ENCODE measurements at regions not wholly inside any gene's neighbourhood (a gene's known extent, or its start where the extent isn't known, plus 50 kb on each side); places are given as distances from the start of the nearest gene placed in this dataset.
"Not testable (repeated sequence)": the region's sequence is repeated elsewhere in the genome, so short reads cannot be mapped to it uniquely, and the experiment has no call there.

DNA sequence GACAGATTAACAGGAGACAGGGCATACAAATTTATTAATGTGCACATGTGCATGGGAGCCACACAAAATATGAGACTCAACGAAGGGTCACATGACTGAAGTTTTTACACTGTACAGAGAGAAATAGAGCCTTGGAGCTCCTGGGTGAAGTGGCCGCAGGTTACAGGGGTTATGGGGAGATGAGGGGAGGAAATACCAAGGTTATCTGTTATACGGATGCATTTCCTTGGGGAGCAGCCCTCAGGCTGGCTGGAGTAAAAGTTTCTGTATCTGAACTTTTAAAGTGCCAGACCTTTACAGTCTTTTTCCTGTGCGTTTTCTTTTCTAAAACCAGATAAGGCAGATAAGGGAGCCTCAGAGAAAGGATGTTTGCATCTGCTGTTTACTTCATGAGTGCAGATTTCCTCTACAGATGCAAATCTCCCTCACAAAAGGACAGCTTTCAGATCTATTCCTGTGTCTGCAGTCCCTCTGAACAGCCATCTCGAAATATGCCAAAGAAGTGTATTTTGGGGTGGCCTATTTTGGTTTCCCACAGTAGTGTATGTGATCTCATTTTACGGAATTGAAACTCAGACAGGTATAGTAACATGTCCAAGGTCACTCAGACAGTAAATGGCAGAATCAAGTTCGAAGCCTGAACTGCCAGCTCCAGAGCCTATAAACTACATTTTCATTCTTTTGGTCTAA lies 139.3 kb upstream of the FBXL17 start:
- Mint-ChIP-seq H3K36me3 (ENCODE audit: insufficient read depth) (no peaks in the 10 kb centered on the region), H3K9me3 (peaks cover under 1% of the 10 kb centered on the region), H3K4me3 (no peak overlapping the region), H3K27me3 (ENCODE audit: low read depth) (peaks cover 10% of the 10 kb centered on the region), H3K4me1 (ENCODE audit: low read depth) (no peaks in the 10 kb centered on the region)
- ATAC-seq (no peak), DNase-seq (no peak)

DNA sequence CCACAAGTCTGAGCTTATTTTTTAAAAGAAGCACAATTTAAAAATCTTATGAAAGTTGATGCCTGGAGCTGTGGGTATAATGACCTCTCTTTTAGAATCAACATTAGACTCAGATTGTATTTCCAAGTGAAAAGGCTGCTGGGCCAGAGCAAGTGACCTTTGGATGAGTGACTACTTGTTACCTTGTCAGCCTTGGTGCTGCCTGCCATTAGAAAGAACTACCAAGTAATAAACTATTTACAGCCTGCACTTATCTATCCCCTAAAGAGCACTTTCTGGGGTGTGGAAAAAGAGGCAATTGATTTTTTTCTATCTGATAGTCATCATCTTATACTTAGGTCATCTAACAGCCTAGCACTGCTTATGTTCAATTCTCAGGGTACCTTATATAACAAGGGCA lies 134.9 kb upstream of the FBXL17 start:
- DNase-seq (no peak), ATAC-seq (no peak)
- Mint-ChIP-seq H3K9me3 (no peaks in the 10 kb centered on the region), H3K27me3 (ENCODE audit: low read depth) (peaks cover 13% of the 10 kb centered on the region), H3K36me3 (ENCODE audit: insufficient read depth) (no peaks in the 10 kb centered on the region), H3K4me3 (no peak overlapping the region), H3K4me1 (ENCODE audit: low read depth) (no peaks in the 10 kb centered on the region)

DNA sequence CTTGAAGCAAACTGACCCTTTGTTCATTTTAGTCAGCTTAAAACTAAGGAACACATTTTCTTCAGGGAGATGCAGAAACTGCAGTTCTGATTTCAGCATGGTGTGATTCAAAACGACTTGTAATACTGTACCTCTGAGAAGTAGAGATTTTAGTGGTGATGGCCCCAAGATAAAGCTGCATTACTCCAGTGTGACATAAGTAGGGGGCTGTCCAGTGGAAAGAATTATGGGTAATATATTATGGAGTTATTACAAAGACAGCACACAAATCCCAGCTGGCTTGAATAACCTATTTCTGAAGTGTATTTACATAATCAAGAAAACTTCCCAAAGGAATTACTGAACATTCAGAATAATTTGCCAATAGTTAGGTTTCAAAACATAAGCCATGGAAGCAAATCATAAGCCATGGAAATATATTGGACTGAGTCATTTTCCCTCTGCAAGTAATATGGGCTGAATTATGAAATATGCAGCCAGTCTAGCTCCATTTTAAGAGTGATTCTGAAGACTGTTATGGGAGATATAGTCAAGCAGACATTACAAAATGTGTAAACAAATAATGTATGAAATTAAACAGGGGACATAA lies 133.7 kb upstream of the FBXL17 start:
- no peaks in the 10 kb centered on the region for H3K36me3 Mint-ChIP-seq (ENCODE audit: insufficient read depth)
- ATAC-seq: no peak
- DNase-seq: no peak
- H3K4me1 Mint-ChIP-seq (ENCODE audit: low read depth): no peaks in the 10 kb centered on the region
- H3K9me3 Mint-ChIP-seq: no peaks in the 10 kb centered on the region
- H3K27me3 Mint-ChIP-seq (ENCODE audit: low read depth): peaks cover 16% of the 10 kb centered on the region
- H3K4me3 Mint-ChIP-seq: no peak overlapping the region

DNA sequence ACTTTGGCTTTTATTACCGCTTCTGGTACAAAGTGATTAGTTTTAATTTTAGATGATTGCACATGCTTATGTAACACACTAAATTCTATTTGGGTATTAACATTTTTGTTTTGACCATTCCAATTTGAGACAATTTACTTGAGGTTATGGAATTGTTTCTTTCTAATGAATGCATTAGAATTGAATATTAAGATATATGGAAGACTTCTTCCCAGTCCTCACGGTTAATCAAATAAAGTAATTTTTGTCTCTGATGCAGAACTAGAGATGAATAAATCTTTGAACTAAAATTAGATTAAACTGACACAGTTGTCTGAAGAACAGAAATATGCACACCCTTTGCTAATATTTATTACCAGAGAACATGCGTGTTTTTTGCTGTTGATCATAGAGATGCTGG lies 127.1 kb upstream of the FBXL17 start:
- H3K36me3 Mint-ChIP-seq (ENCODE audit: insufficient read depth): no peaks in the 10 kb centered on the region
- DNase-seq (no peak), ATAC-seq (no peak)
- no peak overlapping the region for H3K4me3 Mint-ChIP-seq
- no peaks in the 10 kb centered on the region for H3K4me1 Mint-ChIP-seq (ENCODE audit: low read depth)
- H3K27me3 Mint-ChIP-seq (ENCODE audit: low read depth): peaks cover 13% of the 10 kb centered on the region
- H3K9me3 Mint-ChIP-seq: no peaks in the 10 kb centered on the region

DNA sequence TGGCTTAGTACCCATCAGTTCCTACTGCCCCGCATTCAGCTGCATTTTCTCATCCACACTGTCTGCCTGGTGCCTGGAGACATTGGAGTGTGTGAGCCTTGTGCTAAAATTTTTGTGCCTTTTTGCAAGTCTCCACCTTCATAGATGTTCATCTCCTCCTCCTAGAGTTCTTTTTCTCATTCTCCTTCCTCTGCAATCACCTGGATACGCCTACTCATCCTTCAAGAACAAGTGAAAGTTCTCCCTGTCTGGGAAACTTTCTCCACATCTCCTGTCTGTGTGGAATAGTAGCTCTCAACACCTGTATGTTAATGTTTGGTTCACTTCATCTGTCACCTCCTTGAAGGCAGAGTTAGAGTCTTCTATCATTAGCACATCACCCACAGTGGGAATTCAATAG lies 125.7 kb upstream of the FBXL17 start:
- no peak for ATAC-seq
- Mint-ChIP-seq H3K36me3 (ENCODE audit: insufficient read depth) (no peaks in the 10 kb centered on the region), H3K4me3 (no peak overlapping the region), H3K4me1 (ENCODE audit: low read depth) (no peaks in the 10 kb centered on the region), H3K27me3 (ENCODE audit: low read depth) (peaks cover 13% of the 10 kb centered on the region), H3K9me3 (no peaks in the 10 kb centered on the region)
- no peak for DNase-seq

DNA sequence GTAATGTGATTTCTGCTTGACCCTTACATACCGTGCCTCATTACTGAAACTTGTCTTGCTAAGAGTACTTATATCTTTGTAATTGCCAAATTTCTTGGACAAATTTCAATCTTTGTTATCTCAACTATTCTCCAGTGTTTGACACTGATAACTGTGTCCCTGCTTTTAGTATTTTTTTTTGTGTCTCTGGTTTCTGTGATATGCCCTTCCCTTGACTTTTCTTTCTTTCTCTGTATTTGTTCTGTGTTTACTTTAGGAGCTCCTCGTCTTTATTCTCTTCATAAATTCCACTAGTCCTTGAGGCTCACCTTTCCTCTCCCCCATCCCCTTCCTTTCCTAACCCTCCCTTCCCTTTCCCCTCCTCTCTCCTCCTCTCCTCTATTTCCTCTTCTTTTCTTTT lies 123.7 kb upstream of the FBXL17 start:
- peaks cover 10% of the 10 kb centered on the region for H3K27me3 Mint-ChIP-seq (ENCODE audit: low read depth)
- H3K4me1 Mint-ChIP-seq (ENCODE audit: low read depth): no peaks in the 10 kb centered on the region
- ATAC-seq (no peak), DNase-seq (no peak)
- peaks cover 7% of the 10 kb centered on the region for H3K9me3 Mint-ChIP-seq
- H3K36me3 Mint-ChIP-seq (ENCODE audit: insufficient read depth): no peaks in the 10 kb centered on the region
- no peak overlapping the region for H3K4me3 Mint-ChIP-seq

DNA sequence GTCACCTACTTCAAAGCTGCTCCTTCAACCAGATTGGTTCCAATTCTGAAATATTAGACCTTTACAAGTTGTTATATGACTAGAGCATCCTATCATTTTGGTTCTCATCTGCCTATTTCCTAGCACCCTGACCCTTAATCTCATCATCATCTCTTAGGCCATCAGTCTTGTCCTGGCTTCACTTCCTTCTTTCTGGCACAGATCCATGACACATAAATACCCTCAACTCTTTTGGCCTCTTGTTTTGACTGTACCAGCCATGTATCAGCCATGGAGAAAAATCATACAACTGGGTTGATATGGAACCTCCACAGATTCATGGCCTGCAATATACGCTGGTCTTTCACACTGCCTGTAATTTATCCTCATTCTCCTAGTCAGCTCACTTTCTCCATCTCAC lies 123.1 kb upstream of the FBXL17 start:
- Mint-ChIP-seq H3K27me3 (ENCODE audit: low read depth) (peaks cover 10% of the 10 kb centered on the region), H3K36me3 (ENCODE audit: insufficient read depth) (no peaks in the 10 kb centered on the region), H3K9me3 (peaks cover 9% of the 10 kb centered on the region), H3K4me1 (ENCODE audit: low read depth) (no peaks in the 10 kb centered on the region), H3K4me3 (no peak overlapping the region)
- DNase-seq (no peak), ATAC-seq (no peak)

DNA sequence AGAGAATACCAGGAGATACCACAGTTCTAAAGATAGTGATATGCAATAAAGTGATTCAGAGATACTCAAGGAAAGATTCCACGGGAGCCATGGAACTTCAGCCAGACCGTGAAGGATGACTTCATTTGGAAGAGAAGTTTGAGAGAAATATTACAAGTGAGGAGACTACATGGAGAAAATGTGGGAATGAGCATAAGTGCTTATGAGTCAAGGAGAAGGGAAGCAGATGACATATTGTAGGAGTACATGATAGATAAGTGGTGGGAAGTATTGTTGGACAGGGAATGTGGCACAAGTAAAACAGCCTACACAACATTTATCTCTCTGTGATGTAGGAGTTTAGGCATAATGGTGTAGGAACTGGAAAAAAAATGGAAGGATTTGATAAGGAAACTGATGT lies 122.1 kb upstream of the FBXL17 start:
- H3K9me3 Mint-ChIP-seq: peaks cover 15% of the 10 kb centered on the region
- no peak overlapping the region for H3K4me3 Mint-ChIP-seq
- DNase-seq (no peak), ATAC-seq (no peak)
- peaks cover 10% of the 10 kb centered on the region for H3K27me3 Mint-ChIP-seq (ENCODE audit: low read depth)
- no peaks in the 10 kb centered on the region for H3K4me1 Mint-ChIP-seq (ENCODE audit: low read depth)
- no peaks in the 10 kb centered on the region for H3K36me3 Mint-ChIP-seq (ENCODE audit: insufficient read depth)

DNA sequence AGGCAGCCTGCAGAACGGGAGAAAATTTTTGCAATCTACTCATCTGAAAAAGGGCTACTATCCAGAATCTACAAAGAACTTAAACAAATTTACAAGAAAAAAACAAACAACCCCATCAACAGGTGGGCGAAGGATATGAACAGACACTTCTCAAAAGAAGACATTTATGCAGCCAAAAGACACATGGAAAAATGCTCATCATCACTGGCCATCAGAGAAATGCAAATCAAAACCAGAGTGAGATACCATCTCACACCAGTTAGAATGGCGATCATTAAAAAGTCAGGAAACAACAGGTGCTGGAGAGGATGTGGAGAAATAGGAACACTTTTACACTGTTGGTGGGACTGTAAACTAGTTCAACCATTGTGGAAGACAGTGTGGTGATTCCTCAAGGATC lies 113.7 kb upstream of the FBXL17 start:
- DNase-seq; H3K9me3 Mint-ChIP-seq; H3K4me1 Mint-ChIP-seq (ENCODE audit: low read depth); H3K4me3 Mint-ChIP-seq; H3K36me3 Mint-ChIP-seq (ENCODE audit: insufficient read depth); H3K27me3 Mint-ChIP-seq (ENCODE audit: low read depth); ATAC-seq: not testable (repeated sequence)

DNA sequence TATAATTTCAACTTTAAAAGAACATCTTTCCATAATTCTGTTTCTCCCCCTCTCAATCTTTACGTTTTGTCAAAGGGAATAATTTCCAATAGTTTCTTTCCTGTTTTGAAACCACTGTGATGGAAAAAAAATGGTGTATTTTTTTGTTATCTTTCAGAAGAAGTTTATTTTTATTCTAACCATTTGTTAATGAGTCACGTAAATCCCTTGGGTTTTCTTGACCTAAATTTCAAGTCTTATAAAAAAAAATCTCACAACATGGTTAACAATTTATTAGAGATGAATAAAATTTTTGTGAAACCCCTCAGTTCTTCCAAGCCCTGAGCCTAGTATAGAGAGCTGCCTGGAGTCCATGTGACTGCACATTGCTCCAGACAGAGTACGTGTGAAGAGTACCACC lies 106.1 kb upstream of the FBXL17 start:
- Mint-ChIP-seq H3K4me1 (ENCODE audit: low read depth) (no peaks in the 10 kb centered on the region), H3K27me3 (ENCODE audit: low read depth) (peaks cover 15% of the 10 kb centered on the region), H3K9me3 (peaks cover 4% of the 10 kb centered on the region), H3K4me3 (no peak overlapping the region), H3K36me3 (ENCODE audit: insufficient read depth) (no peaks in the 10 kb centered on the region)
- no peak for ATAC-seq
- DNase-seq: no peak

DNA sequence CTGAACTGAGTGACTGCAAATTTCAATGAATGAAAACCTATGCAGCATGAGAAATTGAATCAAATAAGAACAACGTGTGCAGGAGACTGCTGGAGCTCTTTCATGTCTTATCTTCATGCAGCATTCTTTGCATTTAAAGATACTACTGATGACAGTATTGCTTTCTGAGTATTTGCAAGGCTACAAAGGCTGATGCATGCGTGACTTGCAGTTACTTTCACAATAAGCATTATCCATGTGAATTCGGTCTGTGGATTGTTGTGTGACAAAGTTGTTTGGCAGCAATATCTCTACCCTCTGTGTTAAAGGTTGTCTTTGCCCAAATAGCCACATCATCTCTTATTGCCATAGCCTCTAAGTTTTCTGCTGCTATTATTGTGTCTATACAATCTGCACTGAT lies 102.1 kb upstream of the FBXL17 start:
- no peaks in the 10 kb centered on the region for H3K9me3 Mint-ChIP-seq
- H3K4me3 Mint-ChIP-seq: no peak overlapping the region
- ATAC-seq: no peak
- DNase-seq: no peak
- no peaks in the 10 kb centered on the region for H3K36me3 Mint-ChIP-seq (ENCODE audit: insufficient read depth)
- no peaks in the 10 kb centered on the region for H3K4me1 Mint-ChIP-seq (ENCODE audit: low read depth)
- peaks cover 13% of the 10 kb centered on the region for H3K27me3 Mint-ChIP-seq (ENCODE audit: low read depth)

DNA sequence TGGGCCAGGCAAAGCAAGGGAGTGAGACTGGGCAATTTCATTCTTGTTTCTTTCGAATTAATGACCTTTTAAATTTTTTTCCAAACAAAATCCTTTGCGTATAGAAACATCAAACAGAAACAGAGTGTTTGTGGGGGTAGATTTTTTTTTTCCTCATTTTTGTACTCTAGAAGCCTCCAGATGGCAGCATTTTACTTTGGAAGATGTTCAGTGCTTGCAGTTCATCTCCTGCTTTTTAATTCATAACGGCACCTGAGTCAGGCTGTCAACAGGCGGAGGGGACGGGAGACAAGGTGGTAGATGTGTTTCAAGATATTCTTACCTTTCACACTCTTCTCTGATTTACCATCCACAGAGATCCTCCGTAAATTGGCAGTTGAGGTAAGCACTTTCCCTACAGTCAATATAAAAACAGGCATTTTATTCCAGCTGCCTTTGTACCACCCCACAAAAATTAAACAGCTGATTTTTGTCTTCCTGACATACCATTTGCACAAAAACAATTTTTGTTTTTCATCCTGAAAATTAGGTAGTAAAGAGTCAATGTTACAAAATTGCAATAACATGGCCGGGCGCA lies 99.5 kb upstream of the FBXL17 start:
- Mint-ChIP-seq H3K36me3 (ENCODE audit: insufficient read depth) (no peaks in the 10 kb centered on the region), H3K4me3 (no peak overlapping the region), H3K4me1 (ENCODE audit: low read depth) (no peaks in the 10 kb centered on the region), H3K9me3 (no peaks in the 10 kb centered on the region), H3K27me3 (ENCODE audit: low read depth) (peaks cover 2% of the 10 kb centered on the region)
- ATAC-seq (no peak), DNase-seq (no peak)

DNA sequence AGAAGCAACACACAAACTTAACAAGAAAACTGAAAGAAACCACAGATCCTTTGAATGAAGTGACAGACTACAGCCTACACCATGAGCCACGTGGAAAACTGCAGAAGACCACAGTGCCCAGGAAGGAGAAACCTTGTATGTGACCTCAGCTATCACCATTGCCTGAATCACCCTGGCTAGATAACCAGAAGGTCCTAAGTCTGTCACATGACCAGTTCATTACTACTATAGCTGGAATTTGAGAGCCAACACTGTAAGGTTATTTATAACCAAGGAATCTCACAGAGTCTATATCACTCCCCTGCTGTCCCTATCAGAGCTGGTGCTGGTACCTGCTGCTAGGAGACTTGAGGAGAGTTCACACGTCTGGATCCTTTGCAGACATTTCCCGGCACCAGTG lies 90.3 kb upstream of the FBXL17 start:
- H3K4me1 Mint-ChIP-seq (ENCODE audit: low read depth): no peaks in the 10 kb centered on the region
- H3K27me3 Mint-ChIP-seq (ENCODE audit: low read depth): peaks cover 2% of the 10 kb centered on the region
- DNase-seq: no peak
- no peaks in the 10 kb centered on the region for H3K9me3 Mint-ChIP-seq
- H3K4me3 Mint-ChIP-seq: no peak overlapping the region
- H3K36me3 Mint-ChIP-seq (ENCODE audit: insufficient read depth): no peaks in the 10 kb centered on the region
- no peak for ATAC-seq

DNA sequence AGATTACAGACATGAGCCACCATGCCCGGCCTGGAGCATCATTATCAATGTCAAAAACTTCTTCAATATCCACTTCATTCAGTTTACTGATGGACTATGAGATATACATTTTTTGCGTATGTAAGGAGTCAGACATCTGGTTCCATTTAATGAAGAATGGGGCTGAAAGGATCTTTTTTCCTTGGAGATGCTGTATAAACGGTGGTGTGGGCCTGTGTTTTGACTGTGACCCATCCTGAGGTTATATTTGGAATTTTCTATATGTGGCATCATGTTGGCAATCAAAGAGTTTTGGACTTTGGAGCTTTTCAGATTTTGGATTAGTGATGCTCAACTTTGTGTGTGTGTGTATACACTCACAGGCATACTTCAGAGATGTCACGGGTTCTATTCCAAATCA lies 85.7 kb upstream of the FBXL17 start:
- no peak overlapping the region for H3K4me3 Mint-ChIP-seq
- no peak for ATAC-seq
- H3K4me1 Mint-ChIP-seq (ENCODE audit: low read depth): no peaks in the 10 kb centered on the region
- no peak for DNase-seq
- no peaks in the 10 kb centered on the region for H3K27me3 Mint-ChIP-seq (ENCODE audit: low read depth)
- no peaks in the 10 kb centered on the region for H3K36me3 Mint-ChIP-seq (ENCODE audit: insufficient read depth)
- no peaks in the 10 kb centered on the region for H3K9me3 Mint-ChIP-seq

DNA sequence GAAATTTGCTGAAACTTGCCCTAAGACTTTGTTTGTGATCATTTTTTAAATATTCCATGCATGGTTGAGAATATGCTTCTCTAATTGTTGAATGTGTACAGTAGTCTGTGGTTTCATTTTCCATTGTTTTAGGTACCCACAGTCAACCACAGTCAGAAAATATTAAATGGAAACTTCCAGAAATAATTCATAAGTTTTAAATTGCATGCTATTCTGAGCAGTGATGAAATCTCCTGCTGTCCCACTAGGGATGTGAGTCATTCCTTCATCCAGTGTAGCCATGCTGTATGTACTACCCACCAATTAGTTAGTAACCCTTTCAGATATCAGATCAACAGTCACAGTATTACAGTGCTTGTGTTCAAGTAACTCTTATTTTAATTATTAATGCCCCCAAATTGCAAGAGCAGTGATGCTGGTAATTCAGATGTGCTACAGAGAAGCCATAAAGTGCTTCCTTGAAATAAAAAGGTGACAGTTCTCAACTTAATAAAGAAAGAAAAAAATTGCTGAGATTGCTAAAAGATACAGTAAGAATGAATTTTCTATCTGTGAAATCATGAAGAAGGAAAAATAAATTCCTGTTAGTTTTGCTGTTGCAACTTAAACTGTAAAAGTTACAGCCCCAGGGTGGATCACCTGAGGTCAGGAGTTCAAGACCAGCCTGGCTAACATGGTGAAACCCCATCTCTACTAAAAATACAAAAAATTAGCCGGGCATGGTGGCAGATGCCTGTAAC lies 79.9 kb upstream of the FBXL17 start:
- H3K27me3 Mint-ChIP-seq (ENCODE audit: low read depth): peaks cover 7% of the 10 kb centered on the region
- no peaks in the 10 kb centered on the region for H3K9me3 Mint-ChIP-seq
- no peaks in the 10 kb centered on the region for H3K4me1 Mint-ChIP-seq (ENCODE audit: low read depth)
- H3K4me3 Mint-ChIP-seq: no peak overlapping the region
- ATAC-seq (no peak), DNase-seq (no peak)
- no peaks in the 10 kb centered on the region for H3K36me3 Mint-ChIP-seq (ENCODE audit: insufficient read depth)

Measured in activated T-cell treated with anti-CD3 and anti-CD28 coated beads, Interleukin-2, amount 50 U/mL, for 4 hours (primary cell).